Lower leg skin (tissue), 3 donors: ENCODE measurements at regions not wholly inside any gene's neighbourhood (a gene's known extent, or its start where the extent isn't known, plus 50 kb on each side); places are given as distances from the start of the nearest gene placed in this dataset.

Experiments
- POLR2A ChIP-seq, 2 donors: fragments of 450-650 bp; IDR thresholded peaks; one replicate each; pipeline ENCODE4 v1.6.1; 2016 to 2017; ENCODE audit warnings: antibody characterized with exemption in 2 of 2, mild to moderate bottlenecking in 1 of 2, moderate library complexity in 1 of 2
- TF ChIP-seq, protein P1 (sequence below), 3 donors: fragments of 450-650 bp; IDR thresholded peaks; one replicate each; pipeline ENCODE4 v1.5.1; 2016; ENCODE audit warnings: antibody characterized with exemption in 3 of 3, mild to moderate bottlenecking in 3 of 3, moderate library complexity in 2 of 3

DNA sequence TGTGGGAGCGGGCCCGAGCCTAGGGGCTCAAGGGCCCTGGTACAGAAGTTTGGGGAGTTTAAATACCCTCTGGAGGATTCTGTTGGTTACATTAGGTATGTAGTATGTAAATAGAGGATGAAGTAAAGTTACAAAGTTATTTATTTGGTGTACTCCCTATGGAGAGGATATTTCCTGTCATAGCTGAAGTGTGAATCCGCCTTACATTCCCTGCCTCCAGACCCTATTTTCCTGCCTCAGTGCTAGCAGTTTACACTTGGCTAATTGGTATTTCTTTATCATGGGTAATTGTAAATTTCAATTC, 60.6 kb upstream of the KLF14 start:
- TF ChIP-seq, protein P1, sequence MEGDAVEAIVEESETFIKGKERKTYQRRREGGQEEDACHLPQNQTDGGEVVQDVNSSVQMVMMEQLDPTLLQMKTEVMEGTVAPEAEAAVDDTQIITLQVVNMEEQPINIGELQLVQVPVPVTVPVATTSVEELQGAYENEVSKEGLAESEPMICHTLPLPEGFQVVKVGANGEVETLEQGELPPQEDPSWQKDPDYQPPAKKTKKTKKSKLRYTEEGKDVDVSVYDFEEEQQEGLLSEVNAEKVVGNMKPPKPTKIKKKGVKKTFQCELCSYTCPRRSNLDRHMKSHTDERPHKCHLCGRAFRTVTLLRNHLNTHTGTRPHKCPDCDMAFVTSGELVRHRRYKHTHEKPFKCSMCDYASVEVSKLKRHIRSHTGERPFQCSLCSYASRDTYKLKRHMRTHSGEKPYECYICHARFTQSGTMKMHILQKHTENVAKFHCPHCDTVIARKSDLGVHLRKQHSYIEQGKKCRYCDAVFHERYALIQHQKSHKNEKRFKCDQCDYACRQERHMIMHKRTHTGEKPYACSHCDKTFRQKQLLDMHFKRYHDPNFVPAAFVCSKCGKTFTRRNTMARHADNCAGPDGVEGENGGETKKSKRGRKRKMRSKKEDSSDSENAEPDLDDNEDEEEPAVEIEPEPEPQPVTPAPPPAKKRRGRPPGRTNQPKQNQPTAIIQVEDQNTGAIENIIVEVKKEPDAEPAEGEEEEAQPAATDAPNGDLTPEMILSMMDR (IDR thresholded peaks at IDR 0.05): no peak
- no peak for TF ChIP-seq POLR2A (IDR thresholded peaks at IDR 0.05)
